Progenitor cell of endocrine pancreas (in vitro differentiated cells): ENCODE measurements at regions not wholly inside any gene's neighbourhood (a gene's known extent, or its start where the extent isn't known, plus 50 kb on each side); places are given as distances from the start of the nearest gene placed in this dataset.
"Not testable (repeated sequence)": the region's sequence is repeated elsewhere in the genome, so short reads cannot be mapped to it uniquely, and the experiment has no call there.

Source experiments
- DNase-seq: peaks from one replicate; pipeline ENCODE4 v3.0.0; 2021; ENCODE audit warnings: low spot score; ENCODE audit not compliant: unreplicated experiment
- H3K27ac Mint-ChIP-seq: 2 replicates; pipeline ENCODE4 v1.8.0; 2021; ENCODE audit warnings: mild to moderate bottlenecking, moderate library complexity, mixed read lengths
- H3K27me3 Mint-ChIP-seq: 2 replicates; pipeline ENCODE4 v1.8.0; 2021; ENCODE audit warnings: mixed read lengths
- H3K36me3 Mint-ChIP-seq: 2 replicates; pipeline ENCODE4 v1.8.0; 2022; ENCODE audit warnings: mixed read lengths; ENCODE audit not compliant: insufficient read depth
- H3K4me1 Mint-ChIP-seq: 2 replicates; pipeline ENCODE4 v1.8.0; 2021; ENCODE audit warnings: low read depth, mixed read lengths
- H3K4me3 Mint-ChIP-seq: 2 replicates; pipeline ENCODE4 v1.8.0; 2021; ENCODE audit warnings: low read depth, mild to moderate bottlenecking, moderate library complexity, mixed read lengths
- H3K9me3 Mint-ChIP-seq: 2 replicates; pipeline ENCODE4 v1.8.0; 2021; ENCODE audit warnings: low read depth, mixed read lengths
- TF ChIP-seq, protein P1 (sequence below): fragments of 200-600 bp; sonication (generic); IDR thresholded peaks from one replicate; pipeline ENCODE4 v1.5.0; 2021; ENCODE audit warnings: antibody characterized with exemption, mild to moderate bottlenecking; ENCODE audit not compliant: unreplicated experiment

DNA sequence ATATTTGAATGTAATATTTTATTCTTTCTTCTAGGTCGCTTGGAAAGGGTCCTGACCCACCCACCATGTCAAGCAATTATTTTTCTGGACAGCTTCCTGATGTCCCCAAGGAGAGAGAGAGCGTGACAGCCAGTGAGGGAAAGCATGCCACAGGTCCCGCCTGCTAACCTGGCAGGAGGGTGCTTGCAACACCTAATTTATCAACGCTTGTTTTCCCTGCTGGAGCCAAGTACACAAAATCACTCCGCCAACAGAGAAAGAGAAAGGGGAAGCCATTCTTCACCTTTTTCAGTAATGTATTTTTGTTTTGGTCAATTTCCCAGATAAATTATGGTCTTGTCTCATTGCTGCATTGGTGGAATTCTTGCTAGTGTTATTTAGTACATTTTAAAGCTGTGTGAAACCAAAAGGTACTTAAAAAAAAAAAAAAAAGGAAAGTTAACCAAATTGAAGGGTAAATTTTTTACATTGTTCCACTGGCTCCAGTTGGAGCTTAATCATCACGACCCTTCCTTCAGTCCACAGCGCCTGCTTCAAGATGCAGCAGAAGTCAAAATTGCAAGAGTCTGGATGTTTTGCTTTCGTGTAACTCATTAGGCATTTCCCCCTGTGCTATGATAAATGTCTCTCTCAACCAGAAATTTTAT, 88.5 kb upstream of the COPS8 start:
- DNase-seq: peak; percentile 21
- H3K27ac Mint-ChIP-seq: peak overlapping the region; percentile 42
- TF ChIP-seq, protein P1, sequence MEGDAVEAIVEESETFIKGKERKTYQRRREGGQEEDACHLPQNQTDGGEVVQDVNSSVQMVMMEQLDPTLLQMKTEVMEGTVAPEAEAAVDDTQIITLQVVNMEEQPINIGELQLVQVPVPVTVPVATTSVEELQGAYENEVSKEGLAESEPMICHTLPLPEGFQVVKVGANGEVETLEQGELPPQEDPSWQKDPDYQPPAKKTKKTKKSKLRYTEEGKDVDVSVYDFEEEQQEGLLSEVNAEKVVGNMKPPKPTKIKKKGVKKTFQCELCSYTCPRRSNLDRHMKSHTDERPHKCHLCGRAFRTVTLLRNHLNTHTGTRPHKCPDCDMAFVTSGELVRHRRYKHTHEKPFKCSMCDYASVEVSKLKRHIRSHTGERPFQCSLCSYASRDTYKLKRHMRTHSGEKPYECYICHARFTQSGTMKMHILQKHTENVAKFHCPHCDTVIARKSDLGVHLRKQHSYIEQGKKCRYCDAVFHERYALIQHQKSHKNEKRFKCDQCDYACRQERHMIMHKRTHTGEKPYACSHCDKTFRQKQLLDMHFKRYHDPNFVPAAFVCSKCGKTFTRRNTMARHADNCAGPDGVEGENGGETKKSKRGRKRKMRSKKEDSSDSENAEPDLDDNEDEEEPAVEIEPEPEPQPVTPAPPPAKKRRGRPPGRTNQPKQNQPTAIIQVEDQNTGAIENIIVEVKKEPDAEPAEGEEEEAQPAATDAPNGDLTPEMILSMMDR: no peak
- H3K9me3 Mint-ChIP-seq: no peaks in the 10 kb centered on the region
- H3K4me1 Mint-ChIP-seq: peaks cover 36% of the 10 kb centered on the region
- peaks cover 13% of the 10 kb centered on the region for H3K27me3 Mint-ChIP-seq
- no peak overlapping the region for H3K4me3 Mint-ChIP-seq
- no peaks in the 10 kb centered on the region for H3K36me3 Mint-ChIP-seq

DNA sequence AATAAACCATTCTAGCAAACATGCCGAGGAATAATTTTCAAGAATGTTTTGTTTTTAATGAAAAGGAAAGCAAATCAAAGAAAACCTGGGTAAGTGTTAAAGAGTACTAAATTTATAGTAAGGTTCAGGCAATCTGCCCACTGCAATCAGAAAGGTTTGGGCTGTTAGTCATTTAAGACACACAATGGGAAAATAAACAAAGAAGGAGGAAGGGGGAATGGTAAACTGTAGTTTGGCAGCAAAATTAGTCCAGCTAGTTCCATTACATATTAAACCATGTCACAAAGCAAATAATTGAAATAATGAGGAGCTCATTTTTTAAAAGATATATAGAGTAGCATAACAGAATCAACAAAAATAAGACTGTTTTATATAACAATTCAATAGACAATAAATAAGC, 87.5 kb upstream of the COPS8 start:
- DNase-seq: no peak
- no peaks in the 10 kb centered on the region for H3K9me3 Mint-ChIP-seq
- H3K4me1 Mint-ChIP-seq: peaks cover 36% of the 10 kb centered on the region
- TF ChIP-seq, protein P1: no peak
- H3K4me3 Mint-ChIP-seq: no peak overlapping the region
- no peaks in the 10 kb centered on the region for H3K36me3 Mint-ChIP-seq
- H3K27me3 Mint-ChIP-seq: peaks cover 8% of the 10 kb centered on the region
- H3K27ac Mint-ChIP-seq: peak overlapping the region; percentile 37

DNA sequence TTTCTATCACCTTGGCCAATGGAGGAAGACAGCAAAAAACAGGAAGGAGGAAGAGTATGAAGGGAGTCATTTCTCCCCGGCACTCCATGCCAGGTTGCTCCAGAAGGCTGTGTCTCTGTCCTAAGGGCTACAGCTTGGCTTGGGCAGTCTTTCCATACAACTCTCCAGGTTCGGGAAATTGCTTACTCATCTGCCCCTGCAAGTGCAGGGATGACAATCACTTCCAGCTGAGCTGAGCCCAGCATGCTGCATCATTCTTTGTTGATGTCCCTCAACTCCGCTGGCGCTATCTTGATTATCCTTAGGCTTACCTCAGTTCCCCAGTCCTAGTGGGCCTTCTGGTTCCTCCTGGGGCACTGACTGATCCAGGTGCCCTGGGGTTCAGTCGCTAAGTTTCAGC, 86.9 kb upstream of the COPS8 start:
- H3K27me3 Mint-ChIP-seq: peaks cover 6% of the 10 kb centered on the region
- no peak for DNase-seq
- TF ChIP-seq, protein P1: no peak
- no peak overlapping the region for H3K4me3 Mint-ChIP-seq
- peaks cover 36% of the 10 kb centered on the region for H3K4me1 Mint-ChIP-seq
- no peak overlapping the region for H3K27ac Mint-ChIP-seq
- no peaks in the 10 kb centered on the region for H3K36me3 Mint-ChIP-seq
- H3K9me3 Mint-ChIP-seq: no peaks in the 10 kb centered on the region

DNA sequence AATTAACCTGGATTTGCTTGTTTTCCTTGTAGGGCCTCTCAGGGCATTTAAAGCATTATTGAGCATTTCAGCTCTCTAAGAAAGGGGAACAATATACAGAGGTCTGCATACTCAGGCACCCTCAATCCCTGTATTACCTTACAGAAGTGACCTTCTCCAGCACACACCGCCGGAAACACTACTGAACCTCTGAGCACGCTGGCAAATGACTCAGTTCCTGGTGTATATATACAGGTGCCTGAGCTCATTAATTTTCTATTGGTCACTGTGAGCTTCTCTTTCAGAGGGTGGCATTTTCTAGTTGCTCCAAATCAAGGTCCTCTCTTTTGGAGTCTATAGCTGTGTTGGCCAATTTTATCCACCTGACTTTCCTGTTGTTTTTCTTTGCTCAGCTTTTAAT, 85.2 kb upstream of the COPS8 start:
- no peak for DNase-seq
- no peaks in the 10 kb centered on the region for H3K27me3 Mint-ChIP-seq
- H3K36me3 Mint-ChIP-seq: no peaks in the 10 kb centered on the region
- no peak overlapping the region for H3K4me3 Mint-ChIP-seq
- no peaks in the 10 kb centered on the region for H3K9me3 Mint-ChIP-seq
- TF ChIP-seq, protein P1: no peak
- H3K4me1 Mint-ChIP-seq: peaks cover 31% of the 10 kb centered on the region
- H3K27ac Mint-ChIP-seq: no peak overlapping the region

DNA sequence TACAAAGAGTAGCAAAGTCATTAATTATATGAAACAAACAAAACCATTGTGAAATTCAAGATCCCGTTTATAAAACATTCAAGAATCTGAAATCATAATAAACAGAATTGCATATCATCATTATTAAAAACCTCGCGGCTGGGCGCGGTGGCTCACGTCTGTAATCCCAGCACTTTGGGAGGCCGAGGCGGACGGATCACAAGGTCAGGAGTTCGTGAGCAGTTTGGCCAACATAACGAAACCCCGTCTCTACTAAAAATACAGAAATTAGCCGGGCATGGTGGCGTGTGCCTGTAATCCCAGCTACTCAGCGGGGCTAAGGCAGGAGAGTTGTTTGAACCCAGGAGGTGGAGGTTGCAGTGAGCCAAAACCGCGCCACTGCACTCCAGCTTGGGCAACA, 80.3 kb upstream of the COPS8 start:
- H3K9me3 Mint-ChIP-seq, H3K36me3 Mint-ChIP-seq: not testable (repeated sequence)

DNA sequence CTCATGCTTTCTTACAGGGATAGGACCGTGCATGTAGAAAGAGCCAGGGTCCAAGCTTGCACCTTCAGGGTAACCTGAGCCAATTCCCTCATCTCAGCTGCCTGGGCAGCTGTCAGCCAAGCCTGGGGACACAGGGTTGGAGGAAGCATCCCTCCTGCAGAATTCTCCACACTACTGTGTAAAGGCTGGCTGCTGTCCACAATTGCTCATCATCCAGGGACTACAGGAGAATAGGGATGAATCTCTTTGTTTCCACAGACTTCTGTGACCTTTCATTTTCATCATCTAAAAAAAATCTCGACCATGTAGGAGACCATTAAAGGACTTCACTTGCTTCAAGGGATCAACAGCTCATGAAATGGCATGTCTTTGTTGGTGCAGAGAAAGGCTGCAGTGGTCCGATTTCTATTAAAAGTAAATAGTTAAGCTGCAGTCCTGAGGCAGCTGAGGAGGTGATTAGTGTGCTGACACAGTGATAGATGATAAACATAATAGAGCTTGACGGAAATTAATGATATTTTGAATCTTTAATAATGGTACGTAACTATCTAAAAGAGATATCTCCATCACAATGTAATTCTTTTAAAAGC, 74.4 kb upstream of the COPS8 start:
- H3K27ac Mint-ChIP-seq: no peak overlapping the region
- H3K4me1 Mint-ChIP-seq: peaks cover 36% of the 10 kb centered on the region
- H3K36me3 Mint-ChIP-seq: peaks cover 3% of the 10 kb centered on the region
- H3K27me3 Mint-ChIP-seq: peaks cover 5% of the 10 kb centered on the region
- no peak overlapping the region for H3K4me3 Mint-ChIP-seq
- H3K9me3 Mint-ChIP-seq: peaks cover 4% of the 10 kb centered on the region
- TF ChIP-seq, protein P1: no peak
- DNase-seq: no peak

More for the DNA sequence above, 80.3 kb upstream of the COPS8 start:
- not testable (repeated sequence) for H3K4me3 Mint-ChIP-seq, H3K27me3 Mint-ChIP-seq, H3K27ac Mint-ChIP-seq, DNase-seq
- H3K4me1 Mint-ChIP-seq: peaks cover 11% of the 10 kb centered on the region
